Fibroblast of gingiva (primary cell): ENCODE measurements at regions not wholly inside any gene's neighbourhood (a gene's known extent, or its start where the extent isn't known, plus 50 kb on each side); places are given as distances from the start of the nearest gene placed in this dataset.
"Not testable (repeated sequence)": the region's sequence is repeated elsewhere in the genome, so short reads cannot be mapped to it uniquely, and the experiment has no call there.

Experiments used
- DNase-seq: peaks from one replicate; pipeline ENCODE4 v3.0.0-alpha.2; 2011; ENCODE audit warnings: low read depth

GRCh38 chr7:19296617-19297016, 151.4 kb upstream of the FERD3L start:
- DNase-seq, result no peak

- no peak for DNase-seq
Observed at GRCh38 chr7:19295376-19295775, 150.2 kb upstream of the FERD3L start.

GRCh38 chr7:19294619-19295018, 149.4 kb upstream of the FERD3L start:
- peak; percentile 81 for DNase-seq

GRCh38 chr7:19293431-19293830, 148.2 kb upstream of the FERD3L start:
- no peak for DNase-seq

- no peak for DNase-seq
Observed at GRCh38 chr7:19290968-19291367, 145.7 kb upstream of the FERD3L start.

DNA sequence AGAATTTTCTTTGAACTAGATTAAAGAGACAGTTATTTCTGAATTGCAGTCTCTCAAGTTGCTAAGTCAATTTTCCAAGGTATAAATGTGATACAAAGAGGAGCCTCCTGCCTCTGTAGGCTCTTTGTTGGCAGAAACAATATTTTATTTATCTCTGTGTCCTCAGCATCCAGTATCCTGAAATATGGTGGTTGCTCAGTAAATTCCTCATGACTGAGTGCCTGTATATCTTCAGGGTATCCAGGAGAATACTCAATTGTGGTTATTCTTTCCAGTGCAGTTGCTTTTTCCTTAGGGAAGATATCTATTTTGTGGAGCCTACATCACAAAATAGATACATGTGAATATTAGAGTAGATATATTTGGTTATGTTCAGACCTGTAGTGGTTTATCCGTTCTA, 144.8 kb upstream of the FERD3L start:
- DNase-seq, result no peak

DNA sequence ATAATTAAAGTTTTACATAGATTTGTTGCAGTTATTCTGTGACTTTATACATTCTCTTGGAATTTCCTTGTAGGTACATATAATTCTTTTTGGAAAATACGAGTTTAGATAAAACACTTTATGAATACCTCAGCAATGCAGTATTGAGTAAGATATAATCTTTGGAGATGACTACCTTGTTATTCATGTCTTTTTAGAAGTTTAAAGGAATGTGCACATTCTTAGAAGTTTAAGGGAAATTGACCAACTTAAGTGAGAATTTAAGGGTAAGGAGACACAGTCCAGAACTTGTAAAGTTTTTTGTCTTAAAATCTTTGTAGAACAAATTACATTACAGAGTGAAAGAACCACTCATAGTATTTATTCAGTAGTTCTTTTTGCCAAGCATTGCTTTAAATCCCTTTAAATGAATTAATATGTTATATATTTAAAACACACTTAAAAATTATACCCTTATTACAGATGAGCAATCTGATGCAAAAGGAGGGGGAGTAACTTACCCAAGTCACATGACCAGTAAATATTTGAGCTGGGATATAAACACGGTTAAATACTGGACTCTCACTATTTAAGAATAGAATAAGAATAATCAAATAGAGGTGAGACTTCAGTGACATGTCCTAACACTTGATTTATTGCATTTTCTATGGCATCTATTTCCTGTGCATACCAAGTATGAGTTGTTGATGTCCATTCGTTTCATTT, 139.5 kb upstream of the FERD3L start:
- DNase-seq, result peak; percentile 3

DNA sequence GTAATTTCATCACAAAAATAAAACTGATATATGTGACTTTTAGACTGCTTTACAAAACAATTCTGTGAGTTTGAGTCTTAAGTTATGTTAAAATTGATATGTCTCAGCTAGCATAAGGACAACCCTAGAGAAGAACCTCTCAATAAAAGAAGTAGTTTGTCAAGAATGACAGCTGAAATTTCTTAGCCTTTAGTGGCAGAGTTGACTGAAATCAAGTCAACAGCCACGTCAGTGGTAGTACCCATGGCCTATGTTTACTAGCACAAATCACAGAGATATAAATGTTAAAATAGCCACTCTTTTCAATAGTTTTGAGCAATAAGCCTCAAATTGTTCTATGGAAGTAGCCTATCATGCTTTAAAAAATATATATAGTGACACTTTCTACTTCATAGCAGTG, 138.9 kb upstream of the FERD3L start:
- no peak for DNase-seq

DNA sequence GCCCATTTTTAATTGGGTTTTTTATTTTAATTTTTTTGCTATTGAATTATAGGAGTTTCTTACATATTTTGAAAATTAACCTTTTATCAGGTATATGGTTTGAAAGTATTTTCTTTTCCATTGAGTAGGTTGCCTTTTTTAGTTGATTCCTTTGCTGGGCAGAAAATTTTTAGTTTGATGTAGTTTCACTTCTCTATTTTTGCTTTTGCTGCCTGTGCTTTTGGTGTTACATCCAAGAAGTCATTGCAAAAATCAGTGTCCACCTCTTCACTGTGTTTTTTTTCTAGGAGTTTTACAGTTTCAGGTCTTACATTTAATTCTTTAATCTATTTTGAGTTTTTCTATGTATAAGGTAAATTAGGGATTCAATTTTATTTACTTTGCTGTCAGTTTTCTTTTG, 129.8 kb upstream of the FERD3L start:
- no peak for DNase-seq

- DNase-seq, result not testable (repeated sequence)
Observed at GRCh38 chr7:19272329-19272728, 127.1 kb upstream of the FERD3L start.

DNA sequence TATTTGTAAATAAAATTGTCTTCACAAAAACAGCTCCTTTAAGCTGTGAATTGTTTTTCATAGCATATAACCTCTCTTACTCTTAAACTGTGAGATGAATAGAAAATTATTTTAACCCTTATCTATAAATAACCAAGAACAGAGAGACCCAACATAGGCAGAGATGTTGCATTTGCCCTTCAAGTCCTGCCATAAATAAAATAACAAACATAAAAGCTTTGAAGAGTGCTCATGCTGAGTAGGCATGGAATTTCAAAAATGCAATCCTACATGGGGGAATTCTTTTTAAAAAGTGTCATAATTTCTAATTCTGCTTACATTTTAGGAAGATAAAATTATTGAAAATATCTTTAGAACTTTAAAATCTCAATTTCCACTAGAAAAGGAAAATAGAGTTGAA, 124.1 kb upstream of the FERD3L start:
- DNase-seq, result no peak

- peak; percentile 62 for DNase-seq
Observed at GRCh38 chr7:19268737-19269136, 123.5 kb upstream of the FERD3L start.

GRCh38 chr7:19262826-19263225, 117.6 kb upstream of the FERD3L start:
- no peak for DNase-seq

GRCh38 chr7:19249281-19249680, 104.1 kb upstream of the FERD3L start:
- DNase-seq, result peak; percentile 51

DNA sequence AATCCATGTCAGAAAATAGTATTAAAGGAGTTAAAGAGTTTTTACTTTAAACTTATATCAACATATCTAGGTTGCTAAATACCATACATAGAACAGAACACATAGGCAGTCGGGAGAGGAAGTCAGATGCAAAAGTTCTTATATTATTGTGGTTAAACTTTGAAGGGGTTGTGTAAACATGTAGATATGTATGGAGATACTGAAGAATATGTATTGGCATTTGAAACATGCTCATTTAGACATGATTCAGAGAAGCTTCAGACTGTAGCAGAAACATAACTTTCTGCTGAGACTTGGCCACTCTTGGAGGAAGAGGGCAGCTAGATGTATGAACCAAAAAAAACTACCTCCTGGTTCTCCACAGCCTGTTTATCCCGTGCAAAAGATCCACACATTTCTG, 103.5 kb upstream of the FERD3L start:
- peak; percentile 19 for DNase-seq

DNA sequence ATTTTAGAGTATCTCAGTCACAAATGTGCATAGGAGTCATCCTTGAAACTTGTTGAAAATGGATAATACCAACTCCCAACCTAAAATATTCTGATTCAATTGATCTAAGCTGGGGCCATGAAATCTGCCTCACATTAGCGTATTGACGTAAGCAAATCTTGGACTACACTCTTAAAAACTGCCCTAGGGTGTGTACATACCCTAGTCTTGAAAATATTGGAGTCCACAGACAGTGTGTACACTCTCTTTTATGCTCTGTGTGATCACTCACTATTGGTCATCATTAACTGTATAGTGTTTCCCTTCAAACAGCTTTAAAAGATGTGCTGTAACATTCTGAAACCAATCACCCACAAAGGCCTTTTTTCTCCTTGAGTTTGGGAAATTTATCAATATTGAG, 102.9 kb upstream of the FERD3L start:
- DNase-seq, result no peak

DNA sequence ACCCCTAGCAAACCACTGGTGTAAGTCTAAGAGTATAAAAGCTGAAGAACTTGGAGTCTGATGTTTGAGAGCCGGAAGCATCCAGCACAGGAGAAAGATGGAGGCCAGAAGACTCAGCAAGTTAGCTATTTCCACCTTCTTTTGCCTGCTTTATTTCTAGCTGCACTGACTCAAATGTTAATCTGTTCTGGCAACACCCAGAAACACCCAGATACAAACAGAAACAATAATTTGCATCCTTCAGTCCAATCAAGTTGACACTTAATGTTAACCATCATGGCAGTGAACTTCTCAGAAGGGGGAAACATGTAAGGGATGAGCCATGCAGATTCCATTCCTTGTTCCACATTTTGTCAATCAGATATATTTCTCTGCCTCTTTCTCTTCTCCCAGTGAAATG, 101.8 kb upstream of the FERD3L start:
- no peak for DNase-seq

GRCh38 chr7:19242246-19242645, 97.0 kb upstream of the FERD3L start:
- no peak for DNase-seq

- DNase-seq, result no peak
Observed at GRCh38 chr7:19239951-19240350, 94.7 kb upstream of the FERD3L start.

- no peak for DNase-seq
Observed at GRCh38 chr7:19235680-19236079, 90.5 kb upstream of the FERD3L start.

DNA sequence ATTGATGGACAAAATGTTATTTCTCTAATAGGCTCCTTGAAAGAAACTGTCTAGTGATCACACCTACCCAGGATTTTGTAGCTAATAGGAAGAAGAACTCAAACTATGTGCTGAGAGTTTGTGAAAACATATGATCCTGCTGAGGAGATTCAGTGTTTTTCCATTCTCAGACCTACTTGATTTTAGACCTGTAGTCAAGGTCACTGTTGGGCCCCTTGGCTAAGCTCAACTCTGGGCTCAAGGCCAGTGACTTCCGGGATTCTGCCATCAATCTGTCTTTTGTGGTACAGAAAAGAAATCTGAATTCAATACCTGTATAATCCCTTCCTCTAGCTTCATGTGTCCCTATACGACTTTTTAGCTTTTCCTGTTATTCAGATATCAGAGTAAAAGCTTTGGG, 79.7 kb upstream of the FERD3L start:
- no peak for DNase-seq

- peak; percentile 78 for DNase-seq
Observed at GRCh38 chr7:19215412-19215811, 70.2 kb upstream of the FERD3L start.

GRCh38 chr7:19213746-19214145, 68.5 kb upstream of the FERD3L start:
- no peak for DNase-seq

DNA sequence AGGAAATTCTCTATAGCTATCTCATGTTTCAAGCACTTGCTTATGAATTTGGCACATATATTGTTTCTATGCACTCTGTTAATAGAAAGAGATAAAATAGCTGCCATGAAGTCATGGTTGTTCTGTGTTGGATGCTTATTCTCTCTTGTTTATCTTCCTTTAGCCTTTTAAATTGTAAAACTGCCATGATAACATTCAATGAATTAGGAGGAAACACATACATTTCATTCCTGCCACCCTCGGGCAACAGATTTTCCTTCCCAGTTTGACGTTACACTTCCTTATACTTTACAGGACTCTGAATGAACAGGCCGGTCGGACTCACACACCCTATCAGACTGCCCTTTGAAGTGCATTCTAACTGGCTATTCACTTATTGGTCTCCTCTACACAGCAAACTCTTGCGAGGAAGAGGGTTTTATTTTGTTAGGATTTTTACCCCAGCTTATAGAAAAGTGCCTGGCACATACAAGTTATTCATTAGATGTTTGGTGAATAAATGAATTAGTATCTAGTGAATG, 65.7 kb upstream of the FERD3L start:
- DNase-seq, result no peak
